Caco-2 (cell line): ENCODE measurements at regions not wholly inside any gene's neighbourhood (a gene's known extent, or its start where the extent isn't known, plus 50 kb on each side); places are given as distances from the start of the nearest gene placed in this dataset.

ENCODE experiments used
- BruUV-seq: library from RNA; stranded (reverse); fragments of 400-500 nt; replicated peaks from 2 replicates; lab custom pipeline; 2021; lab: Mats Ljungman, UMichigan
- CTCF ChIA-PET: fragments of 300-600 bp; sonication (Branson Sonifier 250); formaldehyde crosslinking; loops from one replicate; lab custom pipeline; 2022; ENCODE audit warnings: antibody characterized with exemption; lab: Charles Lee
- POLR2A ChIA-PET: fragments of 300-600 bp; sonication (Branson Sonifier 250); formaldehyde crosslinking; loops from one replicate; lab custom pipeline; 2022; ENCODE audit warnings: antibody characterized with exemption; lab: Charles Lee
- DNase-seq, 2 experiments: peaks; one replicate each; pipeline versions ENCODE4 v3.0.0 to v3.0.0-alpha.2; 2020 to 2022
- H3K27me3 ChIP-seq: replicated peaks from 2 replicates; pipeline ENCODE4 v1.6.0; 2011; ENCODE audit warnings: low read length; ENCODE audit not compliant: control insufficient read depth, insufficient read depth
- H3K36me3 ChIP-seq: 2 replicates; pipeline ENCODE4 v1.5.1; 2011; ENCODE audit warnings: low read length; ENCODE audit not compliant: control insufficient read depth, insufficient read depth
- H3K4me1 ChIP-seq: fragments of 250-450 bp; sonication (Bioruptor Pico); 2 replicates; pipeline ENCODE4 v1.5.1; 2020; ENCODE audit warnings: mild to moderate bottlenecking
- H3K4me3 ChIP-seq: 2 replicates; pipeline ENCODE4 v1.5.1; 2011; ENCODE audit warnings: low read depth, mild to moderate bottlenecking, control low read depth, low read length
- H3K9me3 ChIP-seq: fragments of 250-450 bp; sonication (Bioruptor Pico); 2 replicates; pipeline ENCODE4 v1.5.1; 2020; ENCODE audit warnings: mild to moderate bottlenecking, moderate library complexity
- H3K27ac Mint-ChIP-seq: one replicate; pipeline ENCODE4 v1.8.0; 2022; ENCODE audit warnings: mixed read lengths; ENCODE audit not compliant: unreplicated experiment
- H3K27me3 Mint-ChIP-seq: one replicate; pipeline ENCODE4 v1.8.0; 2022; ENCODE audit warnings: mixed read lengths; ENCODE audit not compliant: insufficient read depth, unreplicated experiment
- H3K36me3 Mint-ChIP-seq: one replicate; pipeline ENCODE4 v1.8.0; 2022; ENCODE audit warnings: mild to moderate bottlenecking, mixed read lengths; ENCODE audit not compliant: insufficient read depth, unreplicated experiment
- H3K4me1 Mint-ChIP-seq: one replicate; pipeline ENCODE4 v1.8.0; 2022; ENCODE audit warnings: low read depth, mixed read lengths; ENCODE audit not compliant: unreplicated experiment
- H3K4me3 Mint-ChIP-seq: one replicate; pipeline ENCODE4 v1.8.0; 2022; ENCODE audit warnings: mild to moderate bottlenecking, moderate library complexity, mixed read lengths; ENCODE audit not compliant: unreplicated experiment
- H3K9me3 Mint-ChIP-seq: one replicate; pipeline ENCODE4 v1.8.0; 2022; ENCODE audit warnings: mixed read lengths; ENCODE audit not compliant: unreplicated experiment
- CTCF ChIP-seq, 2 experiments: fragments of 200-600 bp in 1 of 2; IDR thresholded peaks; 1 replicate in 1 of 2; 2 replicates in 1 of 2; pipeline versions ENCODE4 v1.5.1 to v1.8.0; 2011 to 2022; ENCODE audit warnings: antibody characterized with exemption in 1 of 2, control low read depth in 1 of 2, inconsistent platforms in 1 of 2, low read depth in 1 of 2, low read length in 1 of 2, mild to moderate bottlenecking in 1 of 2, moderate library complexity in 1 of 2; ENCODE audit not compliant: insufficient read depth in 1 of 2, severe bottlenecking in 1 of 2, unreplicated experiment in 1 of 2
- intact Hi-C: fragments of 100-400 bp; cut with micrococcal nuclease; formaldehyde crosslinking; loops from one replicate; pipeline ENCODE4 v1.10.0; 2022; ENCODE audit not compliant: unreplicated experiment

DNA sequence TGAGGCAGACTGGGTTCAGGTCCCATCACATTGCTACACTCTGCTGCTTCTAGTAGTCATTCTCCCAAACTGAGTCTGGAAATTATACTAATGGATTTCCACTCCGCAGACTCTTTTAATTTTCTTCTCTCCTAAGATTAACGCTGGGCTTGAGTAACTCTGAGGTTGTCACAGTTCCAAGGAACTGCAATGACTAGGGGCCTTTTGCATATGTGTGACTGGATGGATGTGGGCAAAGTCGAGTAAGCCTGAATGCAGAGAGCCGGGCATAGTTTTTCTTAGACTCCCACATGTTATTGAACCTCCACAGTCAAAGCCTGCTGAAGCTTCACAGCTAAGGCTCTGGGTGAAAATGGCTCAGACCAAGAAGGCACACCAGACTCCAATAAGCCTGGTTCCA lies 160.9 kb upstream of the PROX1 start:
- Mint-ChIP-seq H3K4me1 (no peaks in the 10 kb centered on the region), H3K36me3 (no peaks in the 10 kb centered on the region), H3K4me3 (no peak overlapping the region), H3K9me3 (no peaks in the 10 kb centered on the region), H3K27ac (no peak overlapping the region), H3K27me3 (no peaks in the 10 kb centered on the region)
- H3K4me1 ChIP-seq: no peaks in the 10 kb centered on the region
- no peak for TF ChIP-seq CTCF (IDR thresholded peaks at IDR 0.05; ENCODE audit: insufficient read depth in 1 of 2, low read depth in 1 of 2, low read length in 1 of 2, severe bottlenecking in 1 of 2, unreplicated experiment in 1 of 2)
- BruUV-seq: no TSS peak
- H3K9me3 ChIP-seq: peaks cover 2% of the 10 kb centered on the region; the same call in 1 of the 2 replicates
- H3K27me3 ChIP-seq: no peaks in the 10 kb centered on the region
- H3K36me3 ChIP-seq: no peaks in the 10 kb centered on the region
- ChIA-PET POLR2A (no interaction called here), CTCF (no interaction called here)
- intact Hi-C loops: no loop called here
- DNase-seq: no peak
- H3K4me3 ChIP-seq: no peak overlapping the region

- H3K4me3 ChIP-seq: no peak overlapping the region
- H3K9me3 Mint-ChIP-seq: no peaks in the 10 kb centered on the region
- H3K4me3 Mint-ChIP-seq: no peak overlapping the region
- POLR2A ChIA-PET: no interaction called here
- H3K4me1 Mint-ChIP-seq: no peaks in the 10 kb centered on the region
- CTCF ChIA-PET: no interaction called here
- H3K27me3 Mint-ChIP-seq: no peaks in the 10 kb centered on the region
- H3K27me3 ChIP-seq: no peaks in the 10 kb centered on the region
- no peaks in the 10 kb centered on the region for H3K36me3 Mint-ChIP-seq
- H3K4me1 ChIP-seq: no peaks in the 10 kb centered on the region
- no peak for DNase-seq
- no peak for TF ChIP-seq CTCF (IDR thresholded peaks at IDR 0.05; ENCODE audit: insufficient read depth in 1 of 2, low read depth in 1 of 2, low read length in 1 of 2, severe bottlenecking in 1 of 2, unreplicated experiment in 1 of 2)
- no peaks in the 10 kb centered on the region for H3K36me3 ChIP-seq
- H3K9me3 ChIP-seq: peaks cover 2% of the 10 kb centered on the region; the same call in 1 of the 2 replicates
- intact Hi-C loops: no loop called here
- H3K27ac Mint-ChIP-seq: no peak overlapping the region
- BruUV-seq: no TSS peak
Measured at GRCh38 chr1:213828867-213829266, 158.9 kb upstream of the PROX1 start.

GRCh38 chr1:213829780-213830179 lies 158.0 kb upstream of the PROX1 start:
- Mint-ChIP-seq H3K36me3 (no peaks in the 10 kb centered on the region), H3K4me1 (no peaks in the 10 kb centered on the region), H3K9me3 (no peaks in the 10 kb centered on the region), H3K4me3 (no peak overlapping the region), H3K27me3 (no peaks in the 10 kb centered on the region), H3K27ac (no peak overlapping the region)
- no peak for DNase-seq
- no peak for TF ChIP-seq CTCF (IDR thresholded peaks at IDR 0.05; ENCODE audit: insufficient read depth in 1 of 2, low read depth in 1 of 2, low read length in 1 of 2, severe bottlenecking in 1 of 2, unreplicated experiment in 1 of 2)
- no TSS peak for BruUV-seq
- Histone ChIP-seq H3K27me3 (no peaks in the 10 kb centered on the region), H3K4me3 (no peak overlapping the region), H3K36me3 (no peaks in the 10 kb centered on the region), H3K9me3 (peaks cover 2% of the 10 kb centered on the region; the same call in 1 of the 2 replicates), H3K4me1 (no peaks in the 10 kb centered on the region)
- CTCF ChIA-PET: interaction anchor here (0.6 to 0.7 kb wide), 2 partner anchors 26 to 602 kb away, joined by 3 to 6 read pairs; no protein-coding TSS in a partner anchor
- POLR2A ChIA-PET: no interaction called here
- intact Hi-C loops: no loop called here
